Epithelial cell of proximal tubule (primary cell): ENCODE measurements at regions not wholly inside any gene's neighbourhood (a gene's known extent, or its start where the extent isn't known, plus 50 kb on each side); places are given as distances from the start of the nearest gene placed in this dataset.

Experiments
- DNase-seq: peaks from one replicate; pipeline ENCODE4 v3.0.0-alpha.2; 2011; ENCODE audit warnings: low read depth
- H3K4me3 ChIP-seq: 2 replicates; pipeline ENCODE4 v1.5.1; 2011; ENCODE audit warnings: low read depth, mild to moderate bottlenecking, low read length
- TF ChIP-seq, protein P1 (sequence below): conservative IDR thresholded peaks from 2 replicates; pipeline ENCODE4 v1.5.1; 2012; ENCODE audit warnings: low read depth, mild to moderate bottlenecking, low read length

DNA sequence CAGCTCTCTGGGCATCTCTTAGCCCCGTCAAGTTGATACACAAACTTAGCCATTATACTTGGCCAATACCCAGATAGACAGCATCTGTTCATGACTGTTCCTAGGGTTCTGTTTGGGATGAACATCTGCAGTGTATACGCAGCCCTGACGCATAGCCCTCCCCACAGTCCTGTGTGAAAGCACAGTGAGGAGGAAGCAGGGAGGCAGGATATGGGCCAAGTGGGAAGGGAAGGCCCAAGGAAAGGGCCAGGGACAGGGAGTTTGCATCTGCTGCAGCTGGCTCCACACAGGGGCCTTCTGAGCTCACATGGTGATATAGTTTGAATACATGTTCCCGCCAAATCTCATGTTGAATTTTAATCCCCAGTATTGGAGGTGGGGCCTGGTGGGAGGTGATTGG lies 80.2 kb downstream of the CMPK2 start:
- DNase-seq: no peak
- H3K4me3 ChIP-seq: no peak overlapping the region
- TF ChIP-seq, protein P1, sequence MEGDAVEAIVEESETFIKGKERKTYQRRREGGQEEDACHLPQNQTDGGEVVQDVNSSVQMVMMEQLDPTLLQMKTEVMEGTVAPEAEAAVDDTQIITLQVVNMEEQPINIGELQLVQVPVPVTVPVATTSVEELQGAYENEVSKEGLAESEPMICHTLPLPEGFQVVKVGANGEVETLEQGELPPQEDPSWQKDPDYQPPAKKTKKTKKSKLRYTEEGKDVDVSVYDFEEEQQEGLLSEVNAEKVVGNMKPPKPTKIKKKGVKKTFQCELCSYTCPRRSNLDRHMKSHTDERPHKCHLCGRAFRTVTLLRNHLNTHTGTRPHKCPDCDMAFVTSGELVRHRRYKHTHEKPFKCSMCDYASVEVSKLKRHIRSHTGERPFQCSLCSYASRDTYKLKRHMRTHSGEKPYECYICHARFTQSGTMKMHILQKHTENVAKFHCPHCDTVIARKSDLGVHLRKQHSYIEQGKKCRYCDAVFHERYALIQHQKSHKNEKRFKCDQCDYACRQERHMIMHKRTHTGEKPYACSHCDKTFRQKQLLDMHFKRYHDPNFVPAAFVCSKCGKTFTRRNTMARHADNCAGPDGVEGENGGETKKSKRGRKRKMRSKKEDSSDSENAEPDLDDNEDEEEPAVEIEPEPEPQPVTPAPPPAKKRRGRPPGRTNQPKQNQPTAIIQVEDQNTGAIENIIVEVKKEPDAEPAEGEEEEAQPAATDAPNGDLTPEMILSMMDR: no peak

DNA sequence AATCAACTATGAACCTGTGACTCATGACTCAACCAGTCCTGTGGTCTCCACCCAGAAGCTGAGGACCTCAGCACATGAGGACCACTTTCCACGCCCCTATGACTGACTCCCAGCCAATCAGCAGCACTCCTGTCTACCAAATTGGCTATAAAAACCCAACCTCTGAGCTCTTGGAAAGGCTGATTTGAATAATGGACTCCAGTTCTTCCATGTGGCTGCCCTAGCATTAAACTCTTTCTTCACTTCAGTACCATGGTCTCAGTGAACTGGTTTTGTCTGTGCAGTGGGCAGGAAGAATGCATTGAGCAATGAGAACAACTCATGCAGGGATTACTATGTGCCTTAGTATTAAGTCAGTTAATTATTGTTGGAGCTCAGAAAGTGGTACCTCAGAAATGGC lies 78.3 kb downstream of the CMPK2 start:
- no peak overlapping the region for H3K4me3 ChIP-seq
- TF ChIP-seq, protein P1: no peak
- peak; percentile 93 for DNase-seq

DNA sequence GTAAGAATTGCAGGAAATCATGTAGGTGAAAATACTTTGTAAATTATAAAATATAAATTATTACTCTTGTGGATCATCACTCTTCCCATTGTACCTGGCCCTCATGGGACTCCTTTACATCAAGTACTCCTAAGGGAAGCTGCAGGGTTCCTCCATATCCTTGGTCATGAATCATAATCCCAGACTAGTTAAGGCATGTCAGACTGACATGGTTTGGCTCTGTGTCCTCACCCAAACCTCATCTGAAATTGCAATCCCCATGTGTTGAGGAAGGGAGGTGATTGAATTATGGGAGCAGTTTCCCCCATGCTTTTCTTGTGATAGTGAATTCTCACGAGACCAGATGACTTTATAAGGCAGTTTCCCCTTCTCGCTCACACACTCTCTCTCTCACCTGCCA lies 77.1 kb downstream of the CMPK2 start:
- DNase-seq: no peak
- no peak overlapping the region for H3K4me3 ChIP-seq
- TF ChIP-seq, protein P1: no peak

DNA sequence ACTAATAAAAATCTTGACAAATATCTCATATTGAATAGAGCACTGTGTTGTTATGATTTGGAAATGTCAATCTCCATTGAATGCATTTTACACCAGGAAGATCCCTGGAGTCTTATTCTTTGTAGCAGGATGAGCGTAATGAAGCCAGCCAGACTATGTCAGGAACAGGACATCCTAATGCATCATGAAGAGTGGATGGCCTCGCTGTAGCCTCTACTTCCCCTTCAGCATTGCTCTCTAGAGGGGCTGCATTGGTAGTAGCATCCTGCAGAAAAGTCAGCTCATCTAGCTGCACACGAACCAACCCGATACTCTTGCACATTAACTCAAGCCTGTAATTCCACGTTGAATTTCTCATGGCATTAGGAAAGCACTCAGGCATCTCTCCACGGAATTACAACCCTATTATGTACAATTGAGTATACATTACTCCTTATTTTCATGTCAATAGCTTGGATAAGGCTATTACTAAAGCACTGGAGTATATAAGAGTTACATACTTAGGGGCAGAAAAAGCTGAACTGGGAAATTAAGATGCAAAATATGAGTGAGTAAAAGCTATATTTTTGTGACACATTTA lies 76.1 kb downstream of the CMPK2 start:
- TF ChIP-seq, protein P1: no peak
- H3K4me3 ChIP-seq: no peak overlapping the region
- no peak for DNase-seq

DNA sequence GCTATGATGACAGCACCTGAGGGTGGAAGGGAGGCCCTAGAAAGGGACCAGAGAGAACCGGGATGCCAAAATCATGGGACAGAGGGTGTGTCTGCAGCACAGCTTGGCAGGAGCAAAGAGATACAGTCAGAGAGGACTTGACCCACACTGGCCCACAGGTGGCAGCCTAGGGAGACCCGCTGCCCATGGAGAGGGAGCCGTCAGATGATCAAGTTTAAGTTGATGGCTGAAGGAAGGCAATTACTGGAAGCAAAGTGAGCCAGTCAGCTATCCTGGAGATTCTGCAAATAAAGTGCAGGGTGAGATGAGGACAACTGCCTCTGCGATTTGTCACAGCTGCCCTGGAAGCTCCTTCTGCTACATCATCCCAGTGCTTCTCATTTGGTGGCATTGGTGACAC lies 74.0 kb downstream of the CMPK2 start:
- TF ChIP-seq, protein P1: peak; percentile 23
- H3K4me3 ChIP-seq: no peak overlapping the region
- DNase-seq: no peak

DNA sequence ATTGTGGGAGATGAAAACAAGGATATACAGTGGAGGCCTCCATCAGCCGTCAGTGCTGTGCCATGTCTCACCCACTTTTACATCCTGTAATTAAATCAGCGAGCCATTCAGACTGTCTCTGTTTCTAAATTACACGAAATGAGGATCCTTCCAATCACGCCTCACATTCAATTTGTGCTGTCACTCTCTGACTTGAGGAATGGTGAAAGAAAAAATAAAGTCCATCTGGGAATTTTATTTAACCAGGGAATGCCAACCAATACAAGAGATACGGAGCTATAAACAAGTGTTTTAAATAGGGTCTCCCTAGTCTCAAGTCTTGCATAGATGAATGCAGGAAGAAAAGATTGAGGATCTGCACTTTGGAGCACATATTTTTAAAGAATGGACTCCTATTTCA lies 72.8 kb downstream of the CMPK2 start:
- TF ChIP-seq, protein P1: no peak
- H3K4me3 ChIP-seq: no peak overlapping the region
- DNase-seq: no peak

DNA sequence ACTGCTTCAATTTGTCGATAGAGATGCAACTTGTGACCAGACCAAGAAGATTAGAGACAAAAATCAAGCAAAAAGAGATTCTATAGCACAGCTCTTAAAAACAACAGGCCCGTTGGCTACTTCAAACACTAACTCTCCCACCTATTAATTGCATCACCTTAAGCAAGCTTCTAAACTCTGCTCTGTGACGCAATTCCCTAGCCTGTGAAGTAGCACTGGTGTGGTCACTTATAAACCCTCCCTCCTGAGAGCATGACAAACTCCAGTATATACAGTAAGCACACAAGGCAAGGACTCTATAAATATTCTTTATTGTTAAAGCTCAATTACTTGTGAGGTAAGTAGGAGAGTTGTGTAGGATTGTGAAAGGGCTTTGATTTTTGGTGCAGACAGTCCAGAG lies 72.3 kb downstream of the CMPK2 start:
- DNase-seq: peak; percentile 26
- TF ChIP-seq, protein P1: no peak
- no peak overlapping the region for H3K4me3 ChIP-seq
